ENCODE measurements at regions not wholly inside any gene's neighbourhood (a gene's known extent, or its start where the extent isn't known, plus 50 kb on each side); places are given as distances from the start of the nearest gene placed in this dataset.

- 56% methylated on average over 1 of the region's 3 CpGs for WGBS (ENCODE audit: insufficient coverage)
- no peak overlapping the region for H3K4me2 ChIP-seq (replicated peaks; ENCODE audit: low read depth, low read length, poor library complexity, severe bottlenecking)
- H2AFZ ChIP-seq (ENCODE audit: insufficient read depth, low read depth, low read length, poor library complexity, severe bottlenecking): no peak overlapping the region
- Mint-ChIP-seq H3K9me3 (ENCODE audit: insufficient read depth) (peaks cover 2% of the 10 kb centered on the region), H3K27ac (no peak overlapping the region), H3K27me3 (peaks cover 6% of the 10 kb centered on the region), H3K4me3 (no peak overlapping the region), H3K4me1 (no peaks in the 10 kb centered on the region)
- TF ChIP-seq, protein P1, sequence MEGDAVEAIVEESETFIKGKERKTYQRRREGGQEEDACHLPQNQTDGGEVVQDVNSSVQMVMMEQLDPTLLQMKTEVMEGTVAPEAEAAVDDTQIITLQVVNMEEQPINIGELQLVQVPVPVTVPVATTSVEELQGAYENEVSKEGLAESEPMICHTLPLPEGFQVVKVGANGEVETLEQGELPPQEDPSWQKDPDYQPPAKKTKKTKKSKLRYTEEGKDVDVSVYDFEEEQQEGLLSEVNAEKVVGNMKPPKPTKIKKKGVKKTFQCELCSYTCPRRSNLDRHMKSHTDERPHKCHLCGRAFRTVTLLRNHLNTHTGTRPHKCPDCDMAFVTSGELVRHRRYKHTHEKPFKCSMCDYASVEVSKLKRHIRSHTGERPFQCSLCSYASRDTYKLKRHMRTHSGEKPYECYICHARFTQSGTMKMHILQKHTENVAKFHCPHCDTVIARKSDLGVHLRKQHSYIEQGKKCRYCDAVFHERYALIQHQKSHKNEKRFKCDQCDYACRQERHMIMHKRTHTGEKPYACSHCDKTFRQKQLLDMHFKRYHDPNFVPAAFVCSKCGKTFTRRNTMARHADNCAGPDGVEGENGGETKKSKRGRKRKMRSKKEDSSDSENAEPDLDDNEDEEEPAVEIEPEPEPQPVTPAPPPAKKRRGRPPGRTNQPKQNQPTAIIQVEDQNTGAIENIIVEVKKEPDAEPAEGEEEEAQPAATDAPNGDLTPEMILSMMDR (IDR thresholded peaks at IDR 0.05): no peak
- no peak for TF ChIP-seq EZH2 (IDR thresholded peaks at IDR 0.05; ENCODE audit: borderline replicate concordance, insufficient read depth, low read depth, low read length, poor library complexity, severe bottlenecking)
- H3K9ac ChIP-seq (ENCODE audit: low read length): no peak overlapping the region
- H4K20me1 ChIP-seq (ENCODE audit: control insufficient read depth, insufficient read depth, low read length, poor library complexity, severe bottlenecking): no peaks in the 10 kb centered on the region
- H3K36me3 ChIP-seq (replicated peaks in 1 of 2; ENCODE audit: control extremely low read depth in 1 of 2, control insufficient read depth in 1 of 2, extremely low read depth in 1 of 2, insufficient read depth in 2 of 2, low read length in 1 of 2): no peaks in the 10 kb centered on the region
- no peak overlapping the region for H3K27ac ChIP-seq (ENCODE audit: low read length in 2 of 2)
- DNase-seq (no peak), ATAC-seq (ENCODE audit: low read depth) (no peak)
- no peaks in the 10 kb centered on the region for H3K27me3 ChIP-seq (replicated peaks in 1 of 4; ENCODE audit: control extremely low read depth in 1 of 4, control insufficient read depth in 3 of 4, insufficient read depth in 4 of 4, low read length in 3 of 4)
- no peaks in the 10 kb centered on the region for H3K9me3 ChIP-seq (ENCODE audit: control extremely low read depth in 1 of 3, control insufficient read depth in 2 of 3, insufficient read depth in 1 of 3, low read length in 2 of 3)
- no peak overlapping the region for H3K4me3 ChIP-seq (ENCODE audit: control extremely low read depth in 1 of 5, extremely low read depth in 1 of 5, insufficient read depth in 1 of 5, low read depth in 2 of 5, low read length in 4 of 5)
- intact Hi-C loops (cut with micrococcal nuclease): no loop called here
- ChIA-PET POLR2A (no interaction called here), CTCF (no interaction called here)
- H3K79me2 ChIP-seq (ENCODE audit: control insufficient read depth, insufficient read depth, low read length): no peaks in the 10 kb centered on the region
- no peaks in the 10 kb centered on the region for H3K4me1 ChIP-seq (ENCODE audit: control insufficient read depth in 2 of 2, insufficient read depth in 2 of 2, low read length in 2 of 2)
Measured at GRCh38 chr12:114265036-114265435, 140.9 kb downstream of the TBX5 start.

- POLR2A ChIA-PET: no interaction called here
- Histone ChIP-seq H2AFZ (ENCODE audit: insufficient read depth, low read depth, low read length, poor library complexity, severe bottlenecking) (no peak overlapping the region), H3K4me2 (replicated peaks; ENCODE audit: low read depth, low read length, poor library complexity, severe bottlenecking) (no peak overlapping the region), H3K4me1 (ENCODE audit: control insufficient read depth in 2 of 2, insufficient read depth in 2 of 2, low read length in 2 of 2) (no peaks in the 10 kb centered on the region), H4K20me1 (ENCODE audit: control insufficient read depth, insufficient read depth, low read length, poor library complexity, severe bottlenecking) (no peaks in the 10 kb centered on the region), H3K4me3 (ENCODE audit: control extremely low read depth in 1 of 5, extremely low read depth in 1 of 5, insufficient read depth in 1 of 5, low read depth in 2 of 5, low read length in 4 of 5) (no peak overlapping the region), H3K79me2 (ENCODE audit: control insufficient read depth, insufficient read depth, low read length) (no peaks in the 10 kb centered on the region), H3K27me3 (replicated peaks in 1 of 4; ENCODE audit: control extremely low read depth in 1 of 4, control insufficient read depth in 3 of 4, insufficient read depth in 4 of 4, low read length in 3 of 4) (no peaks in the 10 kb centered on the region), H3K27ac (ENCODE audit: low read length in 2 of 2) (no peak overlapping the region), H3K36me3 (replicated peaks in 1 of 2; ENCODE audit: control extremely low read depth in 1 of 2, control insufficient read depth in 1 of 2, extremely low read depth in 1 of 2, insufficient read depth in 2 of 2, low read length in 1 of 2) (no peaks in the 10 kb centered on the region), H3K9me3 (ENCODE audit: control extremely low read depth in 1 of 3, control insufficient read depth in 2 of 3, insufficient read depth in 1 of 3, low read length in 2 of 3) (no peaks in the 10 kb centered on the region), H3K9ac (ENCODE audit: low read length) (no peak overlapping the region)
- no peak overlapping the region for H3K4me3 Mint-ChIP-seq
- DNase-seq: no peak
- H3K27ac Mint-ChIP-seq: no peak overlapping the region
- no peak for ATAC-seq (ENCODE audit: low read depth)
- CTCF ChIA-PET: no interaction called here
- 44% methylated on average over 1 of the region's 2 CpGs for WGBS (ENCODE audit: insufficient coverage)
- no peaks in the 10 kb centered on the region for H3K4me1 Mint-ChIP-seq
- peaks cover 2% of the 10 kb centered on the region for H3K9me3 Mint-ChIP-seq (ENCODE audit: insufficient read depth)
- H3K27me3 Mint-ChIP-seq: no peaks in the 10 kb centered on the region
- TF ChIP-seq EZH2 (IDR thresholded peaks at IDR 0.05; ENCODE audit: borderline replicate concordance, insufficient read depth, low read depth, low read length, poor library complexity, severe bottlenecking): no peak
- TF ChIP-seq, protein P1 (IDR thresholded peaks at IDR 0.05): no peak
- intact Hi-C loops (cut with micrococcal nuclease): no loop called here
Measured at GRCh38 chr12:114263056-114263805, 142.7 kb downstream of the TBX5 start.

All from B cell (primary cell).